ENCODE measurements at regions not wholly inside any gene's neighbourhood (a gene's known extent, or its start where the extent isn't known, plus 50 kb on each side); places are given as distances from the start of the nearest gene placed in this dataset.

DNA sequence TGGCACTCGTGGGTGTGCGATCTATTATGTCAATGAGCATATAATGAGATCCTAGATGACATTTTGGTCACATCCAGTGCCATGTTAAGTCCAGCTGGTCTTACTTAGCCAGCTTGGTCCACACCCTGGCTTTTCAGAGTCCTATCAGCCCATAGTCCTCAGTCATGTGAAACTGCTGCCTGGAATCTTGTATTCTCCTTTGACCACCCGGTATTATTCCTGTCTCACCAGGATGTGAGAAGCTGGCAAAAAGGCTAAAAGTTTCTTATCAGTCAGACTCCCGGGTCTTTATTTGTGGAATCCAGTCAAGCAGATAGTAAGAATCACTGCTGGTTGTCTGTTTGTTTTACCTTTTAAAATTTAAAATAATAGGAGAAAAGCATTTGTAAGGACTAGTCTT is 705.6 kb upstream of the GHITM start:
- H3K27me3 Mint-ChIP-seq (ENCODE audit: low read depth, poor library complexity): no peaks in the 10 kb centered on the region
- no peak overlapping the region for H3K27ac Mint-ChIP-seq

DNA sequence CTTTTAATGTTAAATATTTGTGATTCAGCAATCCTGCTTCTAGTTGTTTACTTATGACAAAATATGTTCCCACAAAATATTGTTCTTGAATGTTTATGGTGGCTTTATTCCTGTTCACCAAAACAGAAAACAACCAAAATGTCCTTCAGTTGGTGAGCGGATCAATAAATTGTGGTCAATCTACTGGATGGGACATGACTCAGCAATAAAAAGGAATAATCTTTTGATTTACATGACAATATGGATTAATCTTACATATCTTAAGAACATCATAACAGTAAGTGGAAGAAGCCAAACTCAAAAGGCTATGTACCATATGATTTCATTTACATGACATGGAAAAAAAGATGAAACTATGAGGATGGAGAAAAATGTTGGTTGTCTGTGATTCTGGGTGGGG is 691.3 kb upstream of the GHITM start:
- Mint-ChIP-seq H3K27me3 (ENCODE audit: low read depth, poor library complexity) (peaks cover 6% of the 10 kb centered on the region), H3K9me3 (no peaks in the 10 kb centered on the region), H3K27ac (no peak overlapping the region), H3K36me3 (ENCODE audit: low read depth) (no peaks in the 10 kb centered on the region), H3K4me1 (no peaks in the 10 kb centered on the region), H3K4me3 (no peak overlapping the region)
- TF ChIP-seq, protein P1, sequence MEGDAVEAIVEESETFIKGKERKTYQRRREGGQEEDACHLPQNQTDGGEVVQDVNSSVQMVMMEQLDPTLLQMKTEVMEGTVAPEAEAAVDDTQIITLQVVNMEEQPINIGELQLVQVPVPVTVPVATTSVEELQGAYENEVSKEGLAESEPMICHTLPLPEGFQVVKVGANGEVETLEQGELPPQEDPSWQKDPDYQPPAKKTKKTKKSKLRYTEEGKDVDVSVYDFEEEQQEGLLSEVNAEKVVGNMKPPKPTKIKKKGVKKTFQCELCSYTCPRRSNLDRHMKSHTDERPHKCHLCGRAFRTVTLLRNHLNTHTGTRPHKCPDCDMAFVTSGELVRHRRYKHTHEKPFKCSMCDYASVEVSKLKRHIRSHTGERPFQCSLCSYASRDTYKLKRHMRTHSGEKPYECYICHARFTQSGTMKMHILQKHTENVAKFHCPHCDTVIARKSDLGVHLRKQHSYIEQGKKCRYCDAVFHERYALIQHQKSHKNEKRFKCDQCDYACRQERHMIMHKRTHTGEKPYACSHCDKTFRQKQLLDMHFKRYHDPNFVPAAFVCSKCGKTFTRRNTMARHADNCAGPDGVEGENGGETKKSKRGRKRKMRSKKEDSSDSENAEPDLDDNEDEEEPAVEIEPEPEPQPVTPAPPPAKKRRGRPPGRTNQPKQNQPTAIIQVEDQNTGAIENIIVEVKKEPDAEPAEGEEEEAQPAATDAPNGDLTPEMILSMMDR (IDR thresholded peaks at IDR 0.05): no peak
- DNase-seq: no peak

More for the DNA sequence above, 705.6 kb upstream of the GHITM start:
- TF ChIP-seq, protein P1 (IDR thresholded peaks at IDR 0.05): no peak
- no peaks in the 10 kb centered on the region for H3K36me3 Mint-ChIP-seq (ENCODE audit: low read depth)
- H3K9me3 Mint-ChIP-seq: peaks cover 21% of the 10 kb centered on the region
- H3K4me3 Mint-ChIP-seq: no peak overlapping the region
- no peak for DNase-seq
- no peaks in the 10 kb centered on the region for H3K4me1 Mint-ChIP-seq

DNA sequence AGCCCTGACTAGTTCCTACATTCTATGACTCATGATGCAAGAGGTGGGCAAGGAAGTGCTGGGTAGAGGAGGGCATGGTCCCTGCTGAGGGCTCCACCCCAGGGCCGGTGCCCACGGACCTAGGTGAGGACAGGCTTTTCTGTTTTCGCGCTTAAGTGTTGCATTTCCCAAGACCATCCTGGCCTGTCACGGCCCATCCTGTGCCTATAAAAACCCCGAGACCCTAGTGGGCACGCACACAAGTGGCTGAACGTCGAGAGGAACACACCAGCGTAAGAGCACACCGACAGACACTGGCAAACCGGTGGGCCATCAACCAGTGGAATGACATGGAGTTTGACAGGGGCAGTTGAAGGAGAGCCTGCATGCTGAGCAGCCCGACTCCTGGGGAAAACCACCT is 680.7 kb upstream of the GHITM start:
- Mint-ChIP-seq H3K4me3 (no peak overlapping the region), H3K27ac (no peak overlapping the region), H3K9me3 (peaks cover 1% of the 10 kb centered on the region), H3K27me3 (ENCODE audit: low read depth, poor library complexity) (peaks cover 8% of the 10 kb centered on the region), H3K4me1 (no peaks in the 10 kb centered on the region), H3K36me3 (ENCODE audit: low read depth) (no peaks in the 10 kb centered on the region)
- TF ChIP-seq, protein P1 (IDR thresholded peaks at IDR 0.05): no peak
- DNase-seq: no peak

DNA sequence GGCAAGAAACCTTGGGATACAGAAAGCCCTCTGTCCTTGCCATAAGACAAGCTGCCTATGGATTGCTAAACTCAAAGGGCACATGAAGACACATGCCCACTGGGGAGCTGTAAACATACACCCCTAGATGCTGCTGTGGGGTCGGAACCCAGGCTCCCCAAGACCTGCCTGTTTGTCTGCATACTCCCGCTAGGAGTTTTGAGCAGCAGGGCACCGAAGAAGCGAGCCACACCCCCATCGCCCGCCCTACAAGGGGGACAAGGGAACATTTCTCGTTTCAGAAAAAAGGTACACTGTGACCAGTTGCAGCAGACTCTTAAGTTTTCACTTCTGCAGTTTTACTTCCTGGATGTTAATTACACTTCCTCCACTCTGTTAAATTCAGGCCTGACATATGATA is 680.2 kb upstream of the GHITM start:
- no peak overlapping the region for H3K4me3 Mint-ChIP-seq
- peaks cover 4% of the 10 kb centered on the region for H3K9me3 Mint-ChIP-seq
- H3K4me1 Mint-ChIP-seq: no peaks in the 10 kb centered on the region
- H3K36me3 Mint-ChIP-seq (ENCODE audit: low read depth): no peaks in the 10 kb centered on the region
- TF ChIP-seq, protein P1 (IDR thresholded peaks at IDR 0.05): no peak
- H3K27ac Mint-ChIP-seq: no peak overlapping the region
- H3K27me3 Mint-ChIP-seq (ENCODE audit: low read depth, poor library complexity): peaks cover 8% of the 10 kb centered on the region
- no peak for DNase-seq

DNA sequence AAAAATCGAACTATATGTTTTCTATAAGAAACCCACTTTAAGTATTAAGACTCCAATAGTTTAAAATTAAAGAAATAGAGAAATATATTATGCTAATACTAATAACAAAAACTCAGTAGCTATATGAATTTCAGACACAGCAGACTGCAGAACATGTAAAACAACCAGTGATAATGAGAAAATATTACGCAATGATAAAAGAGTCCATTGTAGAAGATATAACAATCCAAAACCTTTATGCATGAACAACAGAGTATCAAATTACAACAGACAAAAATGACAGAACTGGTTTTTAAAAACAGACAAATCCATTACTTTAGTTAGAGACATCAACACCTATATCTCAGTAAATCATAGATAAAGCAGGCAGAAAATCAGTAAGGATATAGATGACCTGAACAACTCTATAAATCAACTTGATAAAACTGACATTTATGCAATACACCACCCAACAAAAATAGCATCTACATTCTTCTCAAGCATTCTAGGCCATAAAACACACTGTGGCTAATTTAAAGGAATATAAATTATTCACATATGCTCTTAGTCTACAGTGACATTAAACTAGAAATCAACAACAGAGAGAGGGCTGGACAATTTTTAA is 669.5 kb upstream of the GHITM start:
- no peak for DNase-seq
- Mint-ChIP-seq H3K27me3 (ENCODE audit: low read depth, poor library complexity) (no peaks in the 10 kb centered on the region), H3K4me3 (no peak overlapping the region), H3K27ac (no peak overlapping the region), H3K9me3 (peaks cover 15% of the 10 kb centered on the region), H3K4me1 (no peaks in the 10 kb centered on the region), H3K36me3 (ENCODE audit: low read depth) (no peaks in the 10 kb centered on the region)
- TF ChIP-seq, protein P1 (IDR thresholded peaks at IDR 0.05): no peak

DNA sequence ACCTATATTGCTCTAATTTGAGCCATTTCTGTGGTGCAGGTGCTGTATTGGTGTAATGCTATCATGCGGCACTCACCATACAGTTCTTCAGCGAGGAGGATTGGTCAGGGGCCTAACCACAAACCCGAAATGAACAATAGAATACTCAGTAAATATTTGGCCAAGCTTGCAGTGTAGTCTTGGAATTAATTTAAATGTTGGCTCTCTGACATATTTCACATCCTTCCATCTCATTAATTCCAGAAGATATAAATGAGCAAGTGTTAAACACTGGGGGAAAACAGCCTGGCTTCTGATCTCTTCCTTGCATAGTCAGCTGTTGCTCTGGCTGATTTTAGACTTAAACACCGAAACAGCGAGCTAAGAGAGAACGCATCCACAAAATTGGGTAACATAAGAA is 663.1 kb upstream of the GHITM start:
- H3K9me3 Mint-ChIP-seq: peaks cover 6% of the 10 kb centered on the region
- H3K27ac Mint-ChIP-seq: no peak overlapping the region
- no peak overlapping the region for H3K4me3 Mint-ChIP-seq
- no peaks in the 10 kb centered on the region for H3K4me1 Mint-ChIP-seq
- TF ChIP-seq, protein P1 (IDR thresholded peaks at IDR 0.05): no peak
- H3K36me3 Mint-ChIP-seq (ENCODE audit: low read depth): no peaks in the 10 kb centered on the region
- no peaks in the 10 kb centered on the region for H3K27me3 Mint-ChIP-seq (ENCODE audit: low read depth, poor library complexity)
- no peak for DNase-seq
